ENCODE measurements at regions not wholly inside any gene's neighbourhood (a gene's known extent, or its start where the extent isn't known, plus 50 kb on each side); places are given as distances from the start of the nearest gene placed in this dataset.
"Not testable (repeated sequence)": the region's sequence is repeated elsewhere in the genome, so short reads cannot be mapped to it uniquely, and the experiment has no call there.

- TF ChIP-seq EP300 (IDR thresholded peaks at IDR 0.05) (no peak), CTCF (IDR thresholded peaks at IDR 0.05) (no peak), POLR2A (IDR thresholded peaks at IDR 0.05) (no peak)
- Histone ChIP-seq H3K9me3 (no peaks in the 10 kb centered on the region), H3K36me3 (no peaks in the 10 kb centered on the region), H3K27me3 (no peaks in the 10 kb centered on the region), H3K27ac (no peak overlapping the region), H3K4me3 (no peak overlapping the region), H3K4me1 (no peaks in the 10 kb centered on the region)
- DNase-seq (ENCODE audit: low spot score in 2 of 2), result no peak
- WGBS, 2 donors, result 81 to 84% methylated on average over 3 of the region's 3 CpGs
These were observed 491.2 kb upstream of the ATXN8OS start for GRCh38 chr13:69616396-69616795.

- not testable (repeated sequence) for H3K9me3 ChIP-seq; DNase-seq (ENCODE audit: low spot score in 2 of 2); H3K27me3 ChIP-seq; H3K4me1 ChIP-seq; H3K36me3 ChIP-seq; H3K4me3 ChIP-seq; H3K27ac ChIP-seq
- WGBS, 2 donors, result 83 to 91% methylated on average over 6 to 8 of the region's 8 CpGs
These were observed 492.6 kb upstream of the ATXN8OS start for GRCh38 chr13:69615055-69615454.

DNA sequence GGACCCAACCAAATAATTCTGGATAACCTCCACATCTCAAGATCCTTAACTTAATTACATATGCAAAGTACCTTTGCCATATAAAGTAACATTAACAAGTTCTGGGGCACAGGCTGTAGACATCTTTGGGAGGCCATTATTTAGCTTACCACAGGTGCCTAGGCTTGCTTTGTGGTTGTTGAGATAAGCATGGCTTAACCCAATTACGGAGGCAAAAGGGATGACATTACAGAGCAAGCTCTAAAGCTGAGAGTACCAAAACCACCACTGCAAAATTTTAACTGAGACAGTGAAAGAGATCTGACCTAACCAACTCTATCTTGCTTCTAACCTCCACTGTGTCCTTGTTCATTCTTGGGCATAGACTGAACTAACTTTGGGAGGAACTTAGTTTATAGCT, 502.9 kb upstream of the ATXN8OS start:
- WGBS, 2 donors, result 88 to 92% methylated on average over 1 of the region's 1 CpG
- no peak overlapping the region for H3K27ac ChIP-seq
- H3K9me3 ChIP-seq, result no peaks in the 10 kb centered on the region
- no peak for DNase-seq (ENCODE audit: low spot score in 2 of 2)
- no peak overlapping the region for H3K4me3 ChIP-seq
- no peak for TF ChIP-seq POLR2A (IDR thresholded peaks at IDR 0.05)
- no peak for TF ChIP-seq CTCF (IDR thresholded peaks at IDR 0.05)
- TF ChIP-seq EP300 (IDR thresholded peaks at IDR 0.05), result no peak
- no peaks in the 10 kb centered on the region for H3K4me1 ChIP-seq
- H3K27me3 ChIP-seq, result no peaks in the 10 kb centered on the region
- H3K36me3 ChIP-seq, result no peaks in the 10 kb centered on the region

DNA sequence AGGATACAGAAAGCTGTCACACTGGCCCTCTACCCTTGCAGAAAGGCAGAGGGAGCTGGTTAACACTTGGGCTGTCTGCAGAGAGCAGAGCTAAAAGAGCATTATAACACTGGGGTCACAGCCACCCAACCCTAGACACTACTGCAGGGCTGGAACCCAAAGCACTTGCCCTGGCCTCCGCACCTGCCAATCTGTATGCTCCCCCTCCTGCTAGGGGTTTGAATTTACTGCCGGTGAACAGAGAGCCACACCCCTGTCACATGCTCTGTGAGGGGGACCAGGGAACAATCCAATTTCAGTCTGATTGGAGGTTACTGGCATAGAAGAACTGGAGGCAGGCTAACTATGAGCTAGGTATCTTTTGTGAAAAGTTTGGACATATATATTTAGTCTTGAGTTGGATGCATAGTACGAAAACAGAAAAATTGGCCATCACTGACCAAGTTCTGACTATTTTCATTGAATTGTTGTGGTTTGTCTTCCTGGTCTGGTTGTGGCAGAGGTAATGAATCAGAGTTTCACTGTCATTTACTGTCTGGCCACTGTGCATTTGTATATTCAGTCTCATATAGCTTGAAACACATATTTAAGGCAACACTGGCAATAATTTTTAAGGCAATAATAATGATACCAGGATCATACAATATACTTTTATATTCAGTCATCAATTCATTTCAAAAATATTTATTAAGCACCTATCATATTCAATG, 504.3 kb upstream of the ATXN8OS start:
- TF ChIP-seq CTCF (IDR thresholded peaks at IDR 0.05), result no peak
- no peak for TF ChIP-seq POLR2A (IDR thresholded peaks at IDR 0.05)
- TF ChIP-seq EP300 (IDR thresholded peaks at IDR 0.05), result no peak
- WGBS, 2 donors, result 57 to 86% methylated on average over 3 of the region's 3 CpGs
- Histone ChIP-seq H3K4me1 (no peaks in the 10 kb centered on the region), H3K27me3 (no peaks in the 10 kb centered on the region), H3K36me3 (no peaks in the 10 kb centered on the region), H3K4me3 (no peak overlapping the region), H3K27ac (no peak overlapping the region), H3K9me3 (no peaks in the 10 kb centered on the region)
- no peak for DNase-seq (ENCODE audit: low spot score in 2 of 2)

GRCh38 chr13:69601661-69602060, 506.0 kb upstream of the ATXN8OS start:
- Histone ChIP-seq H3K36me3 (no peaks in the 10 kb centered on the region), H3K4me1 (no peaks in the 10 kb centered on the region), H3K9me3 (no peaks in the 10 kb centered on the region), H3K27me3 (no peaks in the 10 kb centered on the region), H3K27ac (no peak overlapping the region), H3K4me3 (no peak overlapping the region)
- WGBS, 2 donors, result 72 to 77% methylated on average over 3 of the region's 3 CpGs
- TF ChIP-seq POLR2A (IDR thresholded peaks at IDR 0.05), result no peak
- TF ChIP-seq EP300 (IDR thresholded peaks at IDR 0.05), result no peak
- no peak for TF ChIP-seq CTCF (IDR thresholded peaks at IDR 0.05)
- DNase-seq (ENCODE audit: low spot score in 2 of 2), result no peak

- Histone ChIP-seq H3K36me3 (no peaks in the 10 kb centered on the region), H3K9me3 (no peaks in the 10 kb centered on the region), H3K4me1 (no peaks in the 10 kb centered on the region), H3K4me3 (no peak overlapping the region), H3K27ac (no peak overlapping the region), H3K27me3 (no peaks in the 10 kb centered on the region)
- TF ChIP-seq EP300 (IDR thresholded peaks at IDR 0.05), result no peak
- TF ChIP-seq POLR2A (IDR thresholded peaks at IDR 0.05), result no peak
- TF ChIP-seq CTCF (IDR thresholded peaks at IDR 0.05), result no peak
- 76 to 82% methylated on average over 3 of the region's 3 CpGs for WGBS, 2 donors
- no peak for DNase-seq (ENCODE audit: low spot score in 2 of 2)
These were observed 506.8 kb upstream of the ATXN8OS start for GRCh38 chr13:69600811-69601210.
